Adipocyte (in vitro differentiated cells): ENCODE measurements at regions not wholly inside any gene's neighbourhood (a gene's known extent, or its start where the extent isn't known, plus 50 kb on each side); places are given as distances from the start of the nearest gene placed in this dataset.
A peak's percentile ranks its signal among the peaks of the same experiment; 100 is the strongest.

Experiments
- DNase-seq: peaks from one replicate; pipeline ENCODE4 v3.0.0-alpha.2; 2015; ENCODE audit warnings: low read depth
- H3K27me3 ChIP-seq: replicated peaks from 2 replicates; pipeline ENCODE4 v1.7.0; 2013; ENCODE audit warnings: mild to moderate bottlenecking, low read length, moderate library complexity; ENCODE audit not compliant: control insufficient read depth, insufficient read depth
- H3K36me3 ChIP-seq: 2 replicates; pipeline ENCODE4 v1.7.0; 2013; ENCODE audit warnings: low read length, mild to moderate bottlenecking, moderate library complexity; ENCODE audit not compliant: control insufficient read depth, insufficient read depth, severe bottlenecking
- H3K4me1 ChIP-seq: 2 replicates; pipeline ENCODE4 v1.7.0; 2013; ENCODE audit warnings: mild to moderate bottlenecking, low read length, moderate library complexity; ENCODE audit not compliant: control insufficient read depth, insufficient read depth
- H3K4me3 ChIP-seq: 2 replicates; pipeline ENCODE4 v1.7.0; 2013; ENCODE audit warnings: mild to moderate bottlenecking, low read length, moderate library complexity
- H3K9ac ChIP-seq: 2 replicates; pipeline ENCODE4 v1.7.0; 2013; ENCODE audit warnings: mild to moderate bottlenecking, low read length, moderate library complexity
- H3K9me3 ChIP-seq: 2 replicates; pipeline ENCODE4 v1.7.0; 2013; ENCODE audit warnings: mild to moderate bottlenecking, low read length, moderate library complexity; ENCODE audit not compliant: control insufficient read depth

DNA sequence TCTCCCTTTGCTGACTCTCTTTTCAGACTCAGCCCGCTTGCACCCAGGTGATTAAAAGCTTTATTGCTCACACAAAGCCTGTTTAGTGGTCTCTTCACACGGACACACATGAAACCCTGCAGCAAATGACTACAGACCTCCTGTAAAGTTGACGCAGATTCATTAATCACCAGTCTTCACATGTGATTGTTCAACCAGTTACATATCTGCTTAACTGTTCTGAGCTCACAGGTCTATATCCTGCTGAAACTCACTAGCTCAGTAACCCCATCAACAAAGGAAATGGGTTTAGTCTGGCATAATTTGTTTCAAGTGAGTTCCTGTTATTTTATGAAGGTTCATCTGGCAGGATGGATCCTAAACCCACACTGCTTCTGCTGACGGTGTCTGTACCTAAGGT lies 68.4 kb upstream of the GJA8 start:
- Histone ChIP-seq H3K4me3 (no peak overlapping the region), H3K9me3 (no peaks in the 10 kb centered on the region), H3K27me3 (peaks cover 23% of the 10 kb centered on the region), H3K9ac (no peak overlapping the region), H3K4me1 (no peaks in the 10 kb centered on the region), H3K36me3 (no peaks in the 10 kb centered on the region)
- DNase-seq: no peak

DNA sequence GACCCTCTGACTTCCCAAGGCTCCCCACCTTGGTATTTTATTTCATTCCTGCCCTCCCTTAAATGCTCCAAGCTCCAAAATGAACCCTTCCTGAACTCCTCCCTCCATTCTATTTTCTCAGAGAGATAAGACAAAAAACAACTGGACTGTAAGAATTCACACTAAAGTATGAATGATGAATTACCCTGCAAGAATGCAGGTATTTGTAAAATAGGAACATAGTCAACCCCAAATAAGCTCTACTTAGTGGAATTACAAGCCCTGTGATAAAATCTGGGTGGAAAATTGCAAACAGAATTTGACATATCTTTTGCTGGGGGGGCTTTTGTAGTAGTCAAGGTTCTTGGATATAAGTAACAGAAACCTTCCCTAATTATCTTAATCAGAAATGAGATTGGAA lies 67.8 kb upstream of the GJA8 start:
- Histone ChIP-seq H3K9ac (no peak overlapping the region), H3K4me3 (no peak overlapping the region), H3K9me3 (no peaks in the 10 kb centered on the region), H3K27me3 (peaks cover 25% of the 10 kb centered on the region), H3K36me3 (no peaks in the 10 kb centered on the region), H3K4me1 (no peaks in the 10 kb centered on the region)
- DNase-seq: no peak

DNA sequence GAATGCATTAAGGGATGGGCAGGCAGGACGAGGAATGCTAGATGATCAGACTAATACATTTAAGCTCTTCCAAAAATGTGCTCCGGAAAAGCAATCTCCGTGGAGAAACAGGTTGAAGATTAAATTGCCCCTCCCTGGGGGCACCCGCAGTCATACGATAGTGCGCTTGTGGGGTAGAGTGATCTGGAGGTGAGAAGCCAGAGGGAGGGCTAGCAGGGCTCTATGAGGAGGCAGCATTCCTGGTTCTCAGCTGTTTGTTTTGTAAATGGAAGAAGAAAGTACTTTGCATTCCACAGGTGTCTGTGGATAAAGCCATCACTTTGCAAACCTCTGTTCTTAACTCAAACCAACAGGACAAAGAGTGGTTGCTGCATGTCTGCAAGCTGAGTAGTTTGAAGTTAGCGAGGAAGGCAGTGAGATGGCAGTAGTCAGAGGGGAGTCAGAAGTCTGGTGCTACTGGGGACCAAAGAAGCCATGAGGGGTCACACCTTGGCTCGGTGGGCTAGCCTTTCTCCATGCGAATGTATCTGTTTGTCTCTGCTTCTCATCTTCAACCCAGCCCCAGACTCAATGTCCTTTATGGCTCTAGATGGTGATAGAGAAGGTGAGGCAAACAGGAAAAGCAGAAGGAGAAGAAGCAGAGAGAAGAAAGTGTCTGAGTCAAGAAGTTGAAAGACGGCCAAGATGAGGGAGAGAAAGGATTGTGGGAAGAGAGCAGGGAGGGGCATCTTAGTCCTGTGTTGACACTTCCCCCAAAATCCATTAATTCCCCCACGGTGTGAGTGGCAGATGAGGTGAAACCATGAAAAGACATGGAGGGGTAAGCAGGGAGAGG lies 65.2 kb upstream of the GJA8 start:
- peaks cover 27% of the 10 kb centered on the region for H3K27me3 ChIP-seq
- no peak overlapping the region for H3K4me3 ChIP-seq
- no peaks in the 10 kb centered on the region for H3K36me3 ChIP-seq
- H3K9ac ChIP-seq: no peak overlapping the region
- H3K9me3 ChIP-seq: no peaks in the 10 kb centered on the region
- no peaks in the 10 kb centered on the region for H3K4me1 ChIP-seq
- DNase-seq: no peak

DNA sequence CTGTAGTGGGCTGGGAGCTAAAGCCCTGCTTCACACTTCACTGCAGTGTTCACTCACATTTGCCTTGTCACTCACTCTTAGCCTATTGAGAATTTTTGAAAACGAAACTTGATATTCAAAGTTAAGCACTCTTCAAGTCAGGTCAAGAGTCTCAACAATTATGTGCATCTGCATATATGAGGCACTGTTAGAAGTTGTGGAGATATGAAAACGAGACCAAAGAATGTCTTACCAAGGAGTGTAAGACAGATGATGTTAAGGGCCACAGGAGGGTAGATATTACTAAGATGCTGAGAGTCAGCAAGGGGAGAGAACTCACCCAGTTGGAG lies 64.7 kb upstream of the GJA8 start:
- H3K36me3 ChIP-seq: no peaks in the 10 kb centered on the region
- H3K9me3 ChIP-seq: no peaks in the 10 kb centered on the region
- no peaks in the 10 kb centered on the region for H3K4me1 ChIP-seq
- no peak overlapping the region for H3K4me3 ChIP-seq
- peaks cover 23% of the 10 kb centered on the region for H3K27me3 ChIP-seq
- no peak for DNase-seq
- no peak overlapping the region for H3K9ac ChIP-seq

DNA sequence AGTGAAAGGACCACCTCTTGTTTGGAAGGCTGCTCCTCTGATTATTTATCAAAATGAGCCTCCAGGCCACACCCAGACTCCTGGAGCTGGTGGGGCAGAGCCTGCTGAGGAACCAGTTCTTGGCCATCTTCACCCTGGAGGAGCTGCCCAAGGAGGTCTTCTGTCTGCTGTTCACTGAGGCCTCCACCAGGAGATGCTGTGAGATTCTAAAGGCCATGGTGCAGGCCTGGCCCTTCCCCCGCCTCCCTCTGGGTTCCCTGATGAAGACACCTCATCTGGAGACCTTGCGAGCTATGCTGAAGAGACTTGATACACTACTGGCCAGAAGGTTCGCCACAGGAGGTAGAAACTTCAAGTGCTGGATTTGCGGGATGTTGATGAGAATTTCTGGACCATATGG lies 61.7 kb upstream of the GJA8 start:
- Histone ChIP-seq H3K9ac (no peak overlapping the region), H3K9me3 (no peaks in the 10 kb centered on the region), H3K4me3 (no peak overlapping the region), H3K27me3 (peaks cover 13% of the 10 kb centered on the region), H3K4me1 (no peaks in the 10 kb centered on the region), H3K36me3 (no peaks in the 10 kb centered on the region)
- DNase-seq: no peak

DNA sequence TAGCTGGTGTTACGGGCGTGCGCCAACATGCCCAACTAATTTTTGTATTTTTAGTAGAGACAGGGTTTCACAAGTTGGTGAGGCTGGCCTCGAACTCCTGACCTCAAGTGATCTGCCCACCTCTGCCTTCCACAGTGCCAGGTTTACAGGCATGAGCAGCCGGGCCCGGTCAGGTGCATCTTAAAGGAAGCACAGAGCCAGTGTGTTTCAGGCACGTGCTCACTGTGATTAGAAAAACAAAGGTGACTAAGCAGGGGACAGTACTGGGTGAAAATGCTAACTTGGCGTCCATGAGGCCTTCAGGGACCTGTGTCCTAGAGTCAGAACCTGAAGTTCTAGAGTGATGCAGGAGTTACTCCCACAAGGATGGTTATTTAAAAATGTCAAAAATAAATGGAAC lies 60.0 kb upstream of the GJA8 start:
- no peak overlapping the region for H3K9ac ChIP-seq
- no peak for DNase-seq
- H3K27me3 ChIP-seq: peaks cover 5% of the 10 kb centered on the region
- no peaks in the 10 kb centered on the region for H3K4me1 ChIP-seq
- H3K9me3 ChIP-seq: no peaks in the 10 kb centered on the region
- no peaks in the 10 kb centered on the region for H3K36me3 ChIP-seq
- no peak overlapping the region for H3K4me3 ChIP-seq

DNA sequence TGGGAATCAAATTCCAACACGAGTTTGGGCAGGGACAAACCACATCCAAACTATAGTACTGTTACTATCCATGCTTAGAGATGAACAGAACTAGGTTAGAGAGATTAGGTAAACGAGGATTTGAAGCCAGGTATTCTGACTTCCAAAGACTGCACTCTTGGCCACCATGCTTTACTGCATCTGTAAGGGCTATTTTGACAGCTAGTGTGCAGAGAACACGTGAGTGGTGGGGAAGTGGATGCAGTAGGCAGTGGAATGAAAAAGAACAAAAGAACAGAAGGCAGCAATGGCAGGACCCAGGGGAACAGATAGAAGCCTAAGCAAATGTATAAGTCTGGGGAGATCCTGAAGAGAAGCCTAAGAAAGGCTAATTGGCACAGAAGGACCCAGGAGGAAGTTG lies 59.1 kb upstream of the GJA8 start:
- Histone ChIP-seq H3K4me1 (no peaks in the 10 kb centered on the region), H3K9me3 (no peaks in the 10 kb centered on the region), H3K9ac (no peak overlapping the region), H3K27me3 (peaks cover 3% of the 10 kb centered on the region), H3K36me3 (no peaks in the 10 kb centered on the region), H3K4me3 (no peak overlapping the region)
- no peak for DNase-seq

DNA sequence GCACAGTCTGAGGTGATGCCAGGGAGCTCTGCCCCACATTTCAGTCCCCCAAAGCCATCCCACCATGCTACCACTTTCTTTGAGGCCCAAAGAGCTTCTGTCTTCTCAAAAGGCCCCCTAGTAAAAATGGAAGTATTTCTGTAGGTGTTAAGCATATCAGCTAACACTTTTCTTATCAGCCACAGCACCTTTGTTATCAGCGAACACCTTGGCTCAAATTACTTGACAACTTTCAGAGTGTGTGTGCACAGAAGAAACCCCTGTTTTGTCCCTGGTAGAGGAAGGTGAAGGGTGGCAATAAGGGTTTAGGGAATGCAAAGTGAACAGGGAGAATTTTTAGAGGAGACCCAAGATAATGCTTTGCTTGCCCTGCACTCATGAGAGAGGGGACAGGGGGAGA lies 54.8 kb upstream of the GJA8 start:
- Histone ChIP-seq H3K27me3 (no peaks in the 10 kb centered on the region), H3K4me1 (peaks cover 17% of the 10 kb centered on the region), H3K9ac (no peak overlapping the region), H3K4me3 (no peak overlapping the region), H3K9me3 (no peaks in the 10 kb centered on the region), H3K36me3 (no peaks in the 10 kb centered on the region)
- no peak for DNase-seq

DNA sequence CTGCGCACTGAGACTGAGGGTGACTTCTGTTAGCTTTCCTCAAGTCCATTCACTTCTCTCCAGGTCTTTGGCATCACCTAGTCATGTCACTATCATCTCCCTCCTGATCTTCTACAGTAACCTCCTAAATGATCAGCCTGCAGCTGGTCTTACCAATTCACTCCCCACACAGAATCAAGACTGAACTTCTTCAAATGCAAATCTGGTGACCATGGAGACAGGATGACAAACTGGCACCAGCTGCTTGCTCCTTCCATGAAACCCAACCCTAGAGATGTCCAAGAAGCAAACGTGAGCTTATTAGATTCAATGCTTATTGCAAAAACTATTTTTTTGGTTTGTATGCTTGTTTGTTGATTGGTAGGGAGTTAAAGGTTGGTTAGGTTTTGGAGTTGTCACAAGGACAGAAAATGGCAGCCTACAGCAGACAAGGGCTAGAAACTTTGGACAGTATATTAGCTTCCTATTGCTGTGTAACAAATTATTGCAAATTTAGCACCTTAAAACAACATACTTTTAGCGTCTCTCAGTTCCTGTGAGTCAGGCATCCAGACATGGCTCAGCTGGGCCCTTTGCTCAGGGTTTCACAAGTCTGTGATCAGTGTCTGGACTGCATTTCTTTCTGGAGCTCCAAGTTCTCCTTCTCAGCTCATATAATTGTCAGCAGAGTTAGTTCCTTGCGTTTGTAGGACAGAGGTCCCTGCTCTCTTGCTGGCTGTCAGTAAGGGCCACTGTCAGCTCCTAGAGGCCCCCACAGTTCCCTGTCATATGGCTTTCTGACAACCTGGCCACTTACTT lies 53.3 kb upstream of the GJA8 start:
- H3K4me3 ChIP-seq: no peak overlapping the region
- H3K36me3 ChIP-seq: no peaks in the 10 kb centered on the region
- H3K9me3 ChIP-seq: no peaks in the 10 kb centered on the region
- H3K9ac ChIP-seq: peak overlapping the region; percentile 46
- no peak for DNase-seq
- peaks cover 30% of the 10 kb centered on the region for H3K4me1 ChIP-seq
- no peaks in the 10 kb centered on the region for H3K27me3 ChIP-seq

DNA sequence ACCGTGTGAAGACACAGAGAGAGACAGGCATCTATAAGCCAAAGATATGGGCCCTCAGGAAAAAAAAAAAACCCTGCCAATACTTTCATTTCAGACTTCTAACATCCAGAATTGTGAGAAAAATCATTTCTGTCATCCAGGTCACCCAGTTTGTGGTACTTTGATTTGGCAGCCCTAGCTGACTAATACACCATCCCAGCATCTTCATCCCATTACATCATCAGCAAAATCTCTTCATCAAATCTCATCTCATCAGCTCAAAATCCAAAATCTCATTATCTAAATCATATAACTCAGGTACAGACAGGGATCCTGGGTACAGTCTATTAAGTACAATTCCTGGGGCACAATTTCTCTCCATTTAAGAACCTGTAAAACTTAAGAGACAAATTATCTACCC lies 51.9 kb upstream of the GJA8 start:
- no peak for DNase-seq
- H3K4me1 ChIP-seq: peaks cover 30% of the 10 kb centered on the region
- H3K4me3 ChIP-seq: no peak overlapping the region
- H3K9ac ChIP-seq: no peak overlapping the region
- H3K9me3 ChIP-seq: no peaks in the 10 kb centered on the region
- H3K36me3 ChIP-seq: no peaks in the 10 kb centered on the region
- no peaks in the 10 kb centered on the region for H3K27me3 ChIP-seq

DNA sequence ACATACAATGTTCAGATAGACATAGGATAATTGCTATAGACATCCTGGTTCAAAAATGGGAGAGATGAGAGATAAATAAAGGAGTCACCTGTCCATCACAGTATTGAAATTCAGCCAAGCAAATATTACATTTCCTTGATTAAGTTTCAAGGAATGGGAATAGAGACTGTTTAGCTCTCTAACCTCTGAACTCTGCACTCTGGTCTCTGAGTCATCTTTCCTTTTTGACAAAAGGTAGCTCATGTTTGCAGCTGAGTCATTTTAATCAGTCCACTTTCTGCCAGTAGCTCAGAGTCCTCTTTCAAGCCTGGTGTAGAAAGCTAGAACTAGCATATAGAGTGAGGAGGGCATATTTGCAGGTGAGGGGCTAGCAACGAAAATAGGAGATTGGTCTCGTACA lies 51.4 kb upstream of the GJA8 start:
- no peaks in the 10 kb centered on the region for H3K27me3 ChIP-seq
- H3K9me3 ChIP-seq: no peaks in the 10 kb centered on the region
- H3K4me1 ChIP-seq: peaks cover 30% of the 10 kb centered on the region
- no peak overlapping the region for H3K9ac ChIP-seq
- H3K36me3 ChIP-seq: no peaks in the 10 kb centered on the region
- no peak overlapping the region for H3K4me3 ChIP-seq
- no peak for DNase-seq
